H9 (cell line): ENCODE measurements at regions not wholly inside any gene's neighbourhood (a gene's known extent, or its start where the extent isn't known, plus 50 kb on each side); places are given as distances from the start of the nearest gene placed in this dataset.

ENCODE experiments used
- DNase-seq: peaks from one replicate; pipeline ENCODE4 v3.0.0-alpha.2; 2017
- H2AFZ ChIP-seq: one replicate; pipeline ENCODE4 v1.6.1; 2013; ENCODE audit warnings: mild to moderate bottlenecking, low read length, control low read depth, moderate library complexity
- H2AK5ac ChIP-seq: 2 replicates; pipeline ENCODE4 v1.6.1; 2013; ENCODE audit warnings: low read length, control low read depth, mixed read lengths; ENCODE audit not compliant: insufficient read length
- H2BK120ac ChIP-seq: one replicate; pipeline ENCODE4 v1.6.1; 2013; ENCODE audit warnings: low read depth, mild to moderate bottlenecking, low read length, control low read depth, inconsistent platforms; ENCODE audit not compliant: poor library complexity, severe bottlenecking
- H2BK12ac ChIP-seq: 2 replicates; pipeline ENCODE4 v1.6.1; 2013; ENCODE audit warnings: low read length, control low read depth, mixed read lengths, low read depth; ENCODE audit not compliant: insufficient read length
- H2BK15ac ChIP-seq: 2 replicates; pipeline ENCODE4 v1.6.1; 2013; ENCODE audit warnings: low read depth, low read length, control low read depth
- H2BK20ac ChIP-seq: one replicate; pipeline ENCODE4 v1.6.1; 2013; ENCODE audit warnings: low read depth, mild to moderate bottlenecking, low read length, control low read depth, inconsistent platforms; ENCODE audit not compliant: poor library complexity, severe bottlenecking
- H2BK5ac ChIP-seq: 2 replicates; pipeline ENCODE4 v1.6.1; 2013; ENCODE audit warnings: low read length, control low read depth, mixed read lengths; ENCODE audit not compliant: insufficient read length
- H3K14ac ChIP-seq: 2 replicates; pipeline ENCODE4 v1.6.1; 2013; ENCODE audit warnings: low read length, control low read depth; ENCODE audit not compliant: insufficient read depth
- H3K18ac ChIP-seq: 2 replicates; pipeline ENCODE4 v1.6.1; 2013; ENCODE audit warnings: low read depth, mild to moderate bottlenecking, mixed read lengths, low read length, control low read depth; ENCODE audit not compliant: insufficient read length
- H3K23ac ChIP-seq: 2 replicates; pipeline ENCODE4 v1.6.1; 2013; ENCODE audit warnings: low read length, control low read depth, mixed read lengths, low read depth; ENCODE audit not compliant: insufficient read length
- H3K23me2 ChIP-seq: 2 replicates; pipeline ENCODE4 v1.6.1; 2013; ENCODE audit warnings: low read depth, mild to moderate bottlenecking, mixed read lengths, low read length, control low read depth; ENCODE audit not compliant: insufficient read length, poor library complexity, severe bottlenecking
- H3K27ac ChIP-seq: 2 replicates; pipeline ENCODE4 v1.5.1; 2013; ENCODE audit warnings: low read length, control low read depth, mixed read lengths, low read depth; ENCODE audit not compliant: insufficient read length
- H3K27me3 ChIP-seq: 2 replicates; pipeline ENCODE4 v1.6.1; 2013; ENCODE audit warnings: low read length, control low read depth, inconsistent platforms; ENCODE audit not compliant: insufficient read depth
- H3K4ac ChIP-seq: 2 replicates; pipeline ENCODE4 v1.6.1; 2013; ENCODE audit warnings: low read depth, mild to moderate bottlenecking, control low read depth, inconsistent platforms, low read length, moderate library complexity
- H3K4me1 ChIP-seq: 2 replicates; pipeline ENCODE4 v1.6.1; 2013; ENCODE audit warnings: low read length, control low read depth, inconsistent platforms; ENCODE audit not compliant: insufficient read depth
- H3K4me2 ChIP-seq: 2 replicates; pipeline ENCODE4 v1.6.1; 2013; ENCODE audit warnings: low read length, control low read depth, mixed read lengths; ENCODE audit not compliant: insufficient read length, insufficient read depth
- H3K56ac ChIP-seq: 2 replicates; pipeline ENCODE4 v1.6.1; 2013; ENCODE audit warnings: low read depth, mild to moderate bottlenecking, mixed read lengths, low read length, control low read depth; ENCODE audit not compliant: insufficient read length
- H3K79me1 ChIP-seq: 2 replicates; pipeline ENCODE4 v1.6.1; 2013; ENCODE audit warnings: low read depth, mild to moderate bottlenecking, moderate library complexity, low read length, control low read depth, inconsistent platforms; ENCODE audit not compliant: insufficient read depth, poor library complexity, severe bottlenecking
- H3K79me2 ChIP-seq: 2 replicates; pipeline ENCODE4 v1.6.1; 2013; ENCODE audit warnings: low read length, control low read depth, inconsistent platforms; ENCODE audit not compliant: insufficient read depth
- H3K9ac ChIP-seq: 2 replicates; pipeline ENCODE4 v1.6.1; 2013; ENCODE audit warnings: low read length, control low read depth, mixed read lengths; ENCODE audit not compliant: insufficient read length; ENCODE audit errors: extremely low read depth
- H3K9me3 ChIP-seq: one replicate; pipeline ENCODE4 v1.6.1; 2013; ENCODE audit warnings: low read depth, low read length, inconsistent platforms; ENCODE audit not compliant: control insufficient read depth
- H3T11ph ChIP-seq: one replicate; pipeline ENCODE4 v1.6.1; 2013; ENCODE audit warnings: mild to moderate bottlenecking, low read length, control low read depth, inconsistent platforms
- H4K20me1 ChIP-seq: one replicate; pipeline ENCODE4 v1.6.1; 2013; ENCODE audit not compliant: control insufficient read depth, insufficient read length, insufficient read depth
- H4K5ac ChIP-seq: 2 replicates; pipeline ENCODE4 v1.6.1; 2013; ENCODE audit warnings: low read depth, mild to moderate bottlenecking, mixed read lengths, low read length, control low read depth; ENCODE audit not compliant: insufficient read length
- H4K8ac ChIP-seq: replicated peaks from 2 replicates; pipeline ENCODE4 v1.6.1; 2013; ENCODE audit warnings: low read length, control low read depth, mixed read lengths, low read depth; ENCODE audit not compliant: insufficient read length
- H4K91ac ChIP-seq: 2 replicates; pipeline ENCODE4 v1.6.1; 2013; ENCODE audit warnings: low read depth, mild to moderate bottlenecking, moderate library complexity, mixed read lengths, low read length, control low read depth; ENCODE audit not compliant: insufficient read length
- H3K27ac Mint-ChIP-seq, 3 experiments: 2 replicates in 2 of 3; 3 replicates in 1 of 3; pipeline ENCODE4 v1.8.0; 2020 to 2021; ENCODE audit warnings: mixed read lengths in 3 of 3, mild to moderate bottlenecking in 1 of 3, moderate library complexity in 1 of 3
- H3K27me3 Mint-ChIP-seq: 2 replicates; pipeline ENCODE4 v1.8.0; 2021; ENCODE audit warnings: low read depth, mild to moderate bottlenecking, moderate library complexity, mixed read lengths
- H3K36me3 Mint-ChIP-seq, 3 experiments: 2 replicates in 2 of 3; 3 replicates in 1 of 3; pipeline ENCODE4 v1.8.0; 2020 to 2021; ENCODE audit warnings: low read depth in 3 of 3, mixed read lengths in 3 of 3; ENCODE audit not compliant: insufficient read depth in 1 of 3
- H3K4me1 Mint-ChIP-seq, 2 experiments: 2 replicates each; pipeline ENCODE4 v1.8.0; 2020; ENCODE audit warnings: mixed read lengths in 2 of 2
- H3K4me3 Mint-ChIP-seq, 2 experiments: 2 replicates in 1 of 2; 3 replicates in 1 of 2; pipeline ENCODE4 v1.8.0; 2020 to 2021; ENCODE audit warnings: mild to moderate bottlenecking in 2 of 2, mixed read lengths in 2 of 2, moderate library complexity in 1 of 2
- H3K9me3 Mint-ChIP-seq, 2 experiments: 2 replicates in 1 of 2; 3 replicates in 1 of 2; pipeline ENCODE4 v1.8.0; 2020; ENCODE audit warnings: mild to moderate bottlenecking in 2 of 2, mixed read lengths in 2 of 2, moderate library complexity in 1 of 2
- CTCF ChIP-seq: fragments of 200-600 bp; sonication (generic); conservative IDR thresholded peaks from 3 replicates; pipeline ENCODE4 v1.8.0; 2021; ENCODE audit warnings: antibody characterized with exemption, mild to moderate bottlenecking
- WGBS: extraction: QIAGEN DNeasy Blood & Tissue Kit; methylation state at CpG from one replicate; pipeline ENCODE4 v1.1.7; 2013; ENCODE audit warnings: missing lambda C conversion rate, low lambda C conversion rate, mixed read lengths; ENCODE audit not compliant: insufficient read length; ENCODE audit errors: extremely low coverage; 5-methylcytosine and 5-hydroxymethylcytosine counted together

- Mint-ChIP-seq H3K27me3 (no peaks in the 10 kb centered on the region), H3K9me3 (no peaks in the 10 kb centered on the region), H3K36me3 (no peaks in the 10 kb centered on the region), H3K4me3 (no peak overlapping the region), H3K4me1 (peaks cover 21 to 34% of the 10 kb centered on the region in 2 experiments), H3K27ac (peak overlapping the region in 1 of 3 experiments; percentile 95; a peak in 2 of 7 replicates)
- no peak overlapping the region for H3K27ac ChIP-seq
- H3K23me2 ChIP-seq, result no peaks in the 10 kb centered on the region
- H3K9ac ChIP-seq, result no peak overlapping the region
- no peak overlapping the region for H2AK5ac ChIP-seq
- H3K9me3 ChIP-seq, result no peaks in the 10 kb centered on the region
- no peak overlapping the region for H4K5ac ChIP-seq
- H2BK120ac ChIP-seq, result no peak overlapping the region
- no peaks in the 10 kb centered on the region for H3K79me2 ChIP-seq
- H2BK20ac ChIP-seq, result no peak overlapping the region
- no peak overlapping the region for H2BK15ac ChIP-seq
- H3K4ac ChIP-seq, result no peak overlapping the region
- no peak overlapping the region for H4K8ac ChIP-seq
- H3K23ac ChIP-seq, result no peak overlapping the region
- H3K18ac ChIP-seq, result no peak overlapping the region
- H2BK12ac ChIP-seq, result no peak overlapping the region
- no CpG with 5 or more reads among the region's 3 CpGs for WGBS
- H4K91ac ChIP-seq, result no peak overlapping the region
- H3T11ph ChIP-seq, result no peak overlapping the region
- no peaks in the 10 kb centered on the region for H3K79me1 ChIP-seq
- H3K4me2 ChIP-seq, result no peak overlapping the region
- TF ChIP-seq CTCF, result no peak
- no peak overlapping the region for H3K14ac ChIP-seq
- no peak for DNase-seq
- no peak overlapping the region for H2AFZ ChIP-seq
- H4K20me1 ChIP-seq, result no peaks in the 10 kb centered on the region
- no peak overlapping the region for H3K56ac ChIP-seq
- H3K27me3 ChIP-seq, result no peaks in the 10 kb centered on the region
- H3K4me1 ChIP-seq, result no peaks in the 10 kb centered on the region
- H2BK5ac ChIP-seq, result no peak overlapping the region
Measured at GRCh38 chr7:82593780-82594179, 150.2 kb upstream of the CACNA2D1 start.
